ENCODE measurements at regions not wholly inside any gene's neighbourhood (a gene's known extent, or its start where the extent isn't known, plus 50 kb on each side); places are given as distances from the start of the nearest gene placed in this dataset.

DNA sequence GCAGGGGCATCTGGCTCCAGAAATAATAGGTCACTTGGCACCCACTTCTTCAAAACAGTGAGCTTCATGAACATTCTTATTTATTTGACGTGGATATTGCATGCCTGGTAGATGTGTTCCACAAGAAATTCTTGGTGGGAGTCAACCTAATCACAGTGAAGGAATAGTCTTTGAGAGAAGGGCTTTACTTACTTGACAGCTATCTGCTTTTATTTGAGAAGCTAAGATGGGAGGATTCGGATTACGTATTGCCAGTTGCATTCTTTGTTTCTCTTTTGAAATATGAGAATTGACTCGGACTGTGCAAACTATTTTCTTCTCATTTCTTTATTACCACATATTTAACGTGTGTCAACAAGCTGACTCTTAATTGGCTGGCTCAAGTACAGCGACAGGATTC lies 117.2 kb downstream of the FASLG start:
- TF ChIP-seq, protein P1, sequence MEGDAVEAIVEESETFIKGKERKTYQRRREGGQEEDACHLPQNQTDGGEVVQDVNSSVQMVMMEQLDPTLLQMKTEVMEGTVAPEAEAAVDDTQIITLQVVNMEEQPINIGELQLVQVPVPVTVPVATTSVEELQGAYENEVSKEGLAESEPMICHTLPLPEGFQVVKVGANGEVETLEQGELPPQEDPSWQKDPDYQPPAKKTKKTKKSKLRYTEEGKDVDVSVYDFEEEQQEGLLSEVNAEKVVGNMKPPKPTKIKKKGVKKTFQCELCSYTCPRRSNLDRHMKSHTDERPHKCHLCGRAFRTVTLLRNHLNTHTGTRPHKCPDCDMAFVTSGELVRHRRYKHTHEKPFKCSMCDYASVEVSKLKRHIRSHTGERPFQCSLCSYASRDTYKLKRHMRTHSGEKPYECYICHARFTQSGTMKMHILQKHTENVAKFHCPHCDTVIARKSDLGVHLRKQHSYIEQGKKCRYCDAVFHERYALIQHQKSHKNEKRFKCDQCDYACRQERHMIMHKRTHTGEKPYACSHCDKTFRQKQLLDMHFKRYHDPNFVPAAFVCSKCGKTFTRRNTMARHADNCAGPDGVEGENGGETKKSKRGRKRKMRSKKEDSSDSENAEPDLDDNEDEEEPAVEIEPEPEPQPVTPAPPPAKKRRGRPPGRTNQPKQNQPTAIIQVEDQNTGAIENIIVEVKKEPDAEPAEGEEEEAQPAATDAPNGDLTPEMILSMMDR (IDR thresholded peaks at IDR 0.05; ENCODE audit: poor library complexity), result no peak
- no peak for TF ChIP-seq EZH2 (IDR thresholded peaks at IDR 0.05; ENCODE audit: borderline replicate concordance)
